H9 (cell line): ENCODE measurements at regions not wholly inside any gene's neighbourhood (a gene's known extent, or its start where the extent isn't known, plus 50 kb on each side); places are given as distances from the start of the nearest gene placed in this dataset.

ENCODE experiments used
- DNase-seq: peaks from one replicate; pipeline ENCODE4 v3.0.0-alpha.2; 2017
- H2AFZ ChIP-seq: one replicate; pipeline ENCODE4 v1.6.1; 2013; ENCODE audit warnings: mild to moderate bottlenecking, low read length, control low read depth, moderate library complexity
- H2AK5ac ChIP-seq: 2 replicates; pipeline ENCODE4 v1.6.1; 2013; ENCODE audit warnings: low read length, control low read depth, mixed read lengths; ENCODE audit not compliant: insufficient read length
- H2BK120ac ChIP-seq: one replicate; pipeline ENCODE4 v1.6.1; 2013; ENCODE audit warnings: low read depth, mild to moderate bottlenecking, low read length, control low read depth, inconsistent platforms; ENCODE audit not compliant: poor library complexity, severe bottlenecking
- H2BK12ac ChIP-seq: 2 replicates; pipeline ENCODE4 v1.6.1; 2013; ENCODE audit warnings: low read length, control low read depth, mixed read lengths, low read depth; ENCODE audit not compliant: insufficient read length
- H2BK15ac ChIP-seq: 2 replicates; pipeline ENCODE4 v1.6.1; 2013; ENCODE audit warnings: low read depth, low read length, control low read depth
- H2BK20ac ChIP-seq: one replicate; pipeline ENCODE4 v1.6.1; 2013; ENCODE audit warnings: low read depth, mild to moderate bottlenecking, low read length, control low read depth, inconsistent platforms; ENCODE audit not compliant: poor library complexity, severe bottlenecking
- H2BK5ac ChIP-seq: 2 replicates; pipeline ENCODE4 v1.6.1; 2013; ENCODE audit warnings: low read length, control low read depth, mixed read lengths; ENCODE audit not compliant: insufficient read length
- H3K14ac ChIP-seq: 2 replicates; pipeline ENCODE4 v1.6.1; 2013; ENCODE audit warnings: low read length, control low read depth; ENCODE audit not compliant: insufficient read depth
- H3K18ac ChIP-seq: 2 replicates; pipeline ENCODE4 v1.6.1; 2013; ENCODE audit warnings: low read depth, mild to moderate bottlenecking, mixed read lengths, low read length, control low read depth; ENCODE audit not compliant: insufficient read length
- H3K23ac ChIP-seq: 2 replicates; pipeline ENCODE4 v1.6.1; 2013; ENCODE audit warnings: low read length, control low read depth, mixed read lengths, low read depth; ENCODE audit not compliant: insufficient read length
- H3K23me2 ChIP-seq: 2 replicates; pipeline ENCODE4 v1.6.1; 2013; ENCODE audit warnings: low read depth, mild to moderate bottlenecking, mixed read lengths, low read length, control low read depth; ENCODE audit not compliant: insufficient read length, poor library complexity, severe bottlenecking
- H3K27ac ChIP-seq: 2 replicates; pipeline ENCODE4 v1.5.1; 2013; ENCODE audit warnings: low read length, control low read depth, mixed read lengths, low read depth; ENCODE audit not compliant: insufficient read length
- H3K27me3 ChIP-seq: 2 replicates; pipeline ENCODE4 v1.6.1; 2013; ENCODE audit warnings: low read length, control low read depth, inconsistent platforms; ENCODE audit not compliant: insufficient read depth
- H3K4ac ChIP-seq: 2 replicates; pipeline ENCODE4 v1.6.1; 2013; ENCODE audit warnings: low read depth, mild to moderate bottlenecking, control low read depth, inconsistent platforms, low read length, moderate library complexity
- H3K4me1 ChIP-seq: 2 replicates; pipeline ENCODE4 v1.6.1; 2013; ENCODE audit warnings: low read length, control low read depth, inconsistent platforms; ENCODE audit not compliant: insufficient read depth
- H3K4me2 ChIP-seq: 2 replicates; pipeline ENCODE4 v1.6.1; 2013; ENCODE audit warnings: low read length, control low read depth, mixed read lengths; ENCODE audit not compliant: insufficient read length, insufficient read depth
- H3K56ac ChIP-seq: 2 replicates; pipeline ENCODE4 v1.6.1; 2013; ENCODE audit warnings: low read depth, mild to moderate bottlenecking, mixed read lengths, low read length, control low read depth; ENCODE audit not compliant: insufficient read length
- H3K79me1 ChIP-seq: 2 replicates; pipeline ENCODE4 v1.6.1; 2013; ENCODE audit warnings: low read depth, mild to moderate bottlenecking, moderate library complexity, low read length, control low read depth, inconsistent platforms; ENCODE audit not compliant: insufficient read depth, poor library complexity, severe bottlenecking
- H3K79me2 ChIP-seq: 2 replicates; pipeline ENCODE4 v1.6.1; 2013; ENCODE audit warnings: low read length, control low read depth, inconsistent platforms; ENCODE audit not compliant: insufficient read depth
- H3K9ac ChIP-seq: 2 replicates; pipeline ENCODE4 v1.6.1; 2013; ENCODE audit warnings: low read length, control low read depth, mixed read lengths; ENCODE audit not compliant: insufficient read length; ENCODE audit errors: extremely low read depth
- H3K9me3 ChIP-seq: one replicate; pipeline ENCODE4 v1.6.1; 2013; ENCODE audit warnings: low read depth, low read length, inconsistent platforms; ENCODE audit not compliant: control insufficient read depth
- H3T11ph ChIP-seq: one replicate; pipeline ENCODE4 v1.6.1; 2013; ENCODE audit warnings: mild to moderate bottlenecking, low read length, control low read depth, inconsistent platforms
- H4K20me1 ChIP-seq: one replicate; pipeline ENCODE4 v1.6.1; 2013; ENCODE audit not compliant: control insufficient read depth, insufficient read length, insufficient read depth
- H4K5ac ChIP-seq: 2 replicates; pipeline ENCODE4 v1.6.1; 2013; ENCODE audit warnings: low read depth, mild to moderate bottlenecking, mixed read lengths, low read length, control low read depth; ENCODE audit not compliant: insufficient read length
- H4K8ac ChIP-seq: replicated peaks from 2 replicates; pipeline ENCODE4 v1.6.1; 2013; ENCODE audit warnings: low read length, control low read depth, mixed read lengths, low read depth; ENCODE audit not compliant: insufficient read length
- H4K91ac ChIP-seq: 2 replicates; pipeline ENCODE4 v1.6.1; 2013; ENCODE audit warnings: low read depth, mild to moderate bottlenecking, moderate library complexity, mixed read lengths, low read length, control low read depth; ENCODE audit not compliant: insufficient read length
- H3K27ac Mint-ChIP-seq, 3 experiments: 2 replicates in 2 of 3; 3 replicates in 1 of 3; pipeline ENCODE4 v1.8.0; 2020 to 2021; ENCODE audit warnings: mixed read lengths in 3 of 3, mild to moderate bottlenecking in 1 of 3, moderate library complexity in 1 of 3
- H3K27me3 Mint-ChIP-seq: 2 replicates; pipeline ENCODE4 v1.8.0; 2021; ENCODE audit warnings: low read depth, mild to moderate bottlenecking, moderate library complexity, mixed read lengths
- H3K36me3 Mint-ChIP-seq, 3 experiments: 2 replicates in 2 of 3; 3 replicates in 1 of 3; pipeline ENCODE4 v1.8.0; 2020 to 2021; ENCODE audit warnings: low read depth in 3 of 3, mixed read lengths in 3 of 3; ENCODE audit not compliant: insufficient read depth in 1 of 3
- H3K4me1 Mint-ChIP-seq, 2 experiments: 2 replicates each; pipeline ENCODE4 v1.8.0; 2020; ENCODE audit warnings: mixed read lengths in 2 of 2
- H3K4me3 Mint-ChIP-seq, 2 experiments: 2 replicates in 1 of 2; 3 replicates in 1 of 2; pipeline ENCODE4 v1.8.0; 2020 to 2021; ENCODE audit warnings: mild to moderate bottlenecking in 2 of 2, mixed read lengths in 2 of 2, moderate library complexity in 1 of 2
- H3K9me3 Mint-ChIP-seq, 2 experiments: 2 replicates in 1 of 2; 3 replicates in 1 of 2; pipeline ENCODE4 v1.8.0; 2020; ENCODE audit warnings: mild to moderate bottlenecking in 2 of 2, mixed read lengths in 2 of 2, moderate library complexity in 1 of 2
- WGBS: extraction: QIAGEN DNeasy Blood & Tissue Kit; methylation state at CpG from one replicate; pipeline ENCODE4 v1.1.7; 2013; ENCODE audit warnings: missing lambda C conversion rate, low lambda C conversion rate, mixed read lengths; ENCODE audit not compliant: insufficient read length; ENCODE audit errors: extremely low coverage; 5-methylcytosine and 5-hydroxymethylcytosine counted together
- TF ChIP-seq, protein P1 (sequence below): fragments of 200-600 bp; sonication (generic); conservative IDR thresholded peaks from 3 replicates; pipeline ENCODE4 v1.8.0; 2021; ENCODE audit warnings: antibody characterized with exemption, mild to moderate bottlenecking

GRCh38 chr16:26665166-26665939 lies 401.4 kb upstream of the C16orf82 start:
- Histone ChIP-seq H2BK5ac (no peak overlapping the region), H2BK12ac (no peak overlapping the region), H3K4ac (no peak overlapping the region), H3K56ac (no peak overlapping the region), H4K20me1 (no peaks in the 10 kb centered on the region), H3K27ac (no peak overlapping the region), H3K9me3 (no peaks in the 10 kb centered on the region), H2AFZ (no peak overlapping the region), H4K91ac (no peak overlapping the region), H2BK15ac (no peak overlapping the region), H3K14ac (no peak overlapping the region), H2BK120ac (no peak overlapping the region), H3K23me2 (no peaks in the 10 kb centered on the region), H3K4me1 (no peaks in the 10 kb centered on the region), H3K9ac (no peak overlapping the region), H4K8ac (no peak overlapping the region), H3K18ac (no peak overlapping the region), H3K27me3 (no peaks in the 10 kb centered on the region), H3K23ac (no peak overlapping the region), H3K4me2 (no peak overlapping the region), H2BK20ac (no peak overlapping the region), H4K5ac (no peak overlapping the region), H3T11ph (no peak overlapping the region), H2AK5ac (no peak overlapping the region), H3K79me2 (no peaks in the 10 kb centered on the region), H3K79me1 (no peaks in the 10 kb centered on the region)
- peaks cover 6% of the 10 kb centered on the region for H3K27me3 Mint-ChIP-seq
- H3K4me1 Mint-ChIP-seq = peaks cover 9 to 18% of the 10 kb centered on the region in 2 experiments
- no peak for DNase-seq
- WGBS = no CpG with 5 or more reads among the region's 13 CpGs
- H3K4me3 Mint-ChIP-seq = no peak overlapping the region
- H3K36me3 Mint-ChIP-seq = no peaks in the 10 kb centered on the region
- no peaks in the 10 kb centered on the region for H3K9me3 Mint-ChIP-seq
- no peak overlapping the region; a peak in 1 of 7 replicates for H3K27ac Mint-ChIP-seq
- TF ChIP-seq, protein P1, sequence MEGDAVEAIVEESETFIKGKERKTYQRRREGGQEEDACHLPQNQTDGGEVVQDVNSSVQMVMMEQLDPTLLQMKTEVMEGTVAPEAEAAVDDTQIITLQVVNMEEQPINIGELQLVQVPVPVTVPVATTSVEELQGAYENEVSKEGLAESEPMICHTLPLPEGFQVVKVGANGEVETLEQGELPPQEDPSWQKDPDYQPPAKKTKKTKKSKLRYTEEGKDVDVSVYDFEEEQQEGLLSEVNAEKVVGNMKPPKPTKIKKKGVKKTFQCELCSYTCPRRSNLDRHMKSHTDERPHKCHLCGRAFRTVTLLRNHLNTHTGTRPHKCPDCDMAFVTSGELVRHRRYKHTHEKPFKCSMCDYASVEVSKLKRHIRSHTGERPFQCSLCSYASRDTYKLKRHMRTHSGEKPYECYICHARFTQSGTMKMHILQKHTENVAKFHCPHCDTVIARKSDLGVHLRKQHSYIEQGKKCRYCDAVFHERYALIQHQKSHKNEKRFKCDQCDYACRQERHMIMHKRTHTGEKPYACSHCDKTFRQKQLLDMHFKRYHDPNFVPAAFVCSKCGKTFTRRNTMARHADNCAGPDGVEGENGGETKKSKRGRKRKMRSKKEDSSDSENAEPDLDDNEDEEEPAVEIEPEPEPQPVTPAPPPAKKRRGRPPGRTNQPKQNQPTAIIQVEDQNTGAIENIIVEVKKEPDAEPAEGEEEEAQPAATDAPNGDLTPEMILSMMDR = no peak
